Calu3 (cell line): ENCODE measurements at regions not wholly inside any gene's neighbourhood (a gene's known extent, or its start where the extent isn't known, plus 50 kb on each side); places are given as distances from the start of the nearest gene placed in this dataset.

Source experiments
- BruUV-seq: library from RNA; stranded (reverse); fragments of 400-500 nt; replicated peaks from 2 replicates; lab custom pipeline; 2021; lab: Mats Ljungman, UMichigan
- CTCF ChIA-PET: fragments of 300-600 bp; sonication (Branson Sonifier 250); formaldehyde crosslinking; loops from one replicate; lab custom pipeline; 2022; ENCODE audit warnings: antibody characterized with exemption; lab: Charles Lee
- DNase-seq: peaks from one replicate; pipeline ENCODE4 v3.0.0; 2022
- H3K27ac Mint-ChIP-seq: one replicate; pipeline ENCODE4 v1.8.0; 2022; ENCODE audit warnings: mixed read lengths; ENCODE audit not compliant: unreplicated experiment
- H3K27me3 Mint-ChIP-seq: one replicate; pipeline ENCODE4 v1.8.0; 2022; ENCODE audit warnings: mixed read lengths; ENCODE audit not compliant: unreplicated experiment
- H3K36me3 Mint-ChIP-seq: one replicate; pipeline ENCODE4 v1.8.0; 2022; ENCODE audit warnings: mild to moderate bottlenecking, moderate library complexity, mixed read lengths; ENCODE audit not compliant: insufficient read depth, unreplicated experiment
- H3K4me1 Mint-ChIP-seq: one replicate; pipeline ENCODE4 v1.8.0; 2022; ENCODE audit warnings: mild to moderate bottlenecking, low read depth, mixed read lengths; ENCODE audit not compliant: unreplicated experiment
- H3K4me3 Mint-ChIP-seq: one replicate; pipeline ENCODE4 v1.8.0; 2022; ENCODE audit warnings: mild to moderate bottlenecking, low read depth, moderate library complexity, mixed read lengths; ENCODE audit not compliant: unreplicated experiment
- H3K9me3 Mint-ChIP-seq: one replicate; pipeline ENCODE4 v1.8.0; 2022; ENCODE audit warnings: low read depth, mixed read lengths; ENCODE audit not compliant: unreplicated experiment
- intact Hi-C: fragments of 100-400 bp; cut with micrococcal nuclease; formaldehyde crosslinking; loops from one replicate; pipeline ENCODE4 v1.10.0; 2022; ENCODE audit not compliant: unreplicated experiment
- TF ChIP-seq, protein P1 (sequence below): fragments of 200-600 bp; IDR thresholded peaks from one replicate; pipeline ENCODE4 v1.8.0; 2022; ENCODE audit warnings: antibody characterized with exemption; ENCODE audit not compliant: unreplicated experiment

- CTCF ChIA-PET, result no interaction called here
- DNase-seq, result no peak
- Mint-ChIP-seq H3K4me1 (no peaks in the 10 kb centered on the region), H3K36me3 (no peaks in the 10 kb centered on the region), H3K27me3 (no peaks in the 10 kb centered on the region), H3K4me3 (no peak overlapping the region), H3K9me3 (peaks cover 7% of the 10 kb centered on the region), H3K27ac (no peak overlapping the region)
- intact Hi-C loops, result no loop called here
- TF ChIP-seq, protein P1, sequence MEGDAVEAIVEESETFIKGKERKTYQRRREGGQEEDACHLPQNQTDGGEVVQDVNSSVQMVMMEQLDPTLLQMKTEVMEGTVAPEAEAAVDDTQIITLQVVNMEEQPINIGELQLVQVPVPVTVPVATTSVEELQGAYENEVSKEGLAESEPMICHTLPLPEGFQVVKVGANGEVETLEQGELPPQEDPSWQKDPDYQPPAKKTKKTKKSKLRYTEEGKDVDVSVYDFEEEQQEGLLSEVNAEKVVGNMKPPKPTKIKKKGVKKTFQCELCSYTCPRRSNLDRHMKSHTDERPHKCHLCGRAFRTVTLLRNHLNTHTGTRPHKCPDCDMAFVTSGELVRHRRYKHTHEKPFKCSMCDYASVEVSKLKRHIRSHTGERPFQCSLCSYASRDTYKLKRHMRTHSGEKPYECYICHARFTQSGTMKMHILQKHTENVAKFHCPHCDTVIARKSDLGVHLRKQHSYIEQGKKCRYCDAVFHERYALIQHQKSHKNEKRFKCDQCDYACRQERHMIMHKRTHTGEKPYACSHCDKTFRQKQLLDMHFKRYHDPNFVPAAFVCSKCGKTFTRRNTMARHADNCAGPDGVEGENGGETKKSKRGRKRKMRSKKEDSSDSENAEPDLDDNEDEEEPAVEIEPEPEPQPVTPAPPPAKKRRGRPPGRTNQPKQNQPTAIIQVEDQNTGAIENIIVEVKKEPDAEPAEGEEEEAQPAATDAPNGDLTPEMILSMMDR, result no peak
- no TSS peak for BruUV-seq
Measured at GRCh38 chrX:22516893-22517292, 244.2 kb downstream of the CBLL2 start.

- TF ChIP-seq, protein P1, result no peak
- intact Hi-C loops, result no loop called here
- no peaks in the 10 kb centered on the region for H3K27me3 Mint-ChIP-seq
- H3K4me1 Mint-ChIP-seq, result no peaks in the 10 kb centered on the region
- peaks cover 4% of the 10 kb centered on the region for H3K9me3 Mint-ChIP-seq
- no peaks in the 10 kb centered on the region for H3K36me3 Mint-ChIP-seq
- CTCF ChIA-PET, result no interaction called here
- BruUV-seq, result no TSS peak
- no peak for DNase-seq
- H3K4me3 Mint-ChIP-seq, result no peak overlapping the region
- no peak overlapping the region for H3K27ac Mint-ChIP-seq
Measured at GRCh38 chrX:22520128-22520828, 247.6 kb downstream of the CBLL2 start.

DNA sequence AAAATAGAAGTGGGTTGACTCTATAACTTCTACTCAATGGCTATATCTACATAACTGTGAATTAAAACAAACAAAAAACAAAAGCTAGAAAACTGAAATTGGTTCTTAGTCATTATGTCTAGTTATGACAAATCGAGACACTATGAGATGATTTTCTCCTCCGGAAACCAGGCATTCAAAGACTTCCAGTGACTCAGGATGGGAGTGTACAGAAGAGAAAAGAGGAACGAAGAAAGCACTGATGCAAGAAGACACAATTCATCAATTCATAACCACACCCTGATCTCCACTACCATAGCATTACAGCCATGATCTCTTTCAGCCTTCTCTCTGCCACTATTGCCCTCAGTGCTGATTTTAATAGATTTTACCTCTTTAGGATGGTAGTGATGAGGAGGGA lies 253.6 kb downstream of the CBLL2 start:
- DNase-seq, result no peak
- Mint-ChIP-seq H3K36me3 (no peaks in the 10 kb centered on the region), H3K27me3 (no peaks in the 10 kb centered on the region), H3K9me3 (peaks cover 10% of the 10 kb centered on the region), H3K4me3 (no peak overlapping the region), H3K4me1 (no peaks in the 10 kb centered on the region), H3K27ac (no peak overlapping the region)
- no TSS peak for BruUV-seq
- CTCF ChIA-PET, result no interaction called here
- intact Hi-C loops, result no loop called here
- TF ChIP-seq, protein P1, result no peak

DNA sequence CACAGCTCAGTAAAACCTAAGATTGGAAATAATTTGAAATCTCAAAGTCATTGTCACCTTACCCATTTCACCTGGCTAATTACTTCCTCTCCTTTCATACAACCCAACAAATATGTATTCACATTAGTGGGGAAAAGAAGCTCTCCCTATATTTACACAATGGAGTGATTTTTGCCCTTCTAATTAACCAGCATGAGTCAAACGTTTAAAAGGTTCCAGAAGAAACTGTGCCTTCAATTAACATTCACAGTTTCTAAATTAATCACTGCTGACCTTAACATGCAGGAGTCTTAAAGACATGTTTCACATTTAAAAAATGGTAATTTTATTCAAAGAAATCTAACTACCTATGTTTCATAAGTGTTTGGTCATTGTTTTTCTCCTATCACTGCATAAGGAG lies 254.6 kb downstream of the CBLL2 start:
- TF ChIP-seq, protein P1, result no peak
- H3K9me3 Mint-ChIP-seq, result peaks cover 10% of the 10 kb centered on the region

More for the DNA sequence above, 254.6 kb downstream of the CBLL2 start:
- Mint-ChIP-seq H3K4me1 (no peaks in the 10 kb centered on the region), H3K36me3 (no peaks in the 10 kb centered on the region), H3K27ac (no peak overlapping the region), H3K27me3 (no peaks in the 10 kb centered on the region), H3K4me3 (no peak overlapping the region)
- no peak for DNase-seq
- BruUV-seq, result no TSS peak
- CTCF ChIA-PET, result no interaction called here
- intact Hi-C loops, result no loop called here
